BLaER1 treated with 17β-estradiol and CSF1 and Interleukin-3, amounts not matched to agents 10 nM and 100 nM (cell line): ENCODE measurements at regions not wholly inside any gene's neighbourhood (a gene's known extent, or its start where the extent isn't known, plus 50 kb on each side); places are given as distances from the start of the nearest gene placed in this dataset.
A peak's percentile ranks its signal among the peaks of the same experiment; 100 is the strongest.

ENCODE experiments used
- H3K27ac ChIP-seq, 11 experiments: shearing (Covaris generic); formaldehyde crosslinking; 2 replicates each; pipeline ENCODE4 v1.8.1; 2022
- H3K27me3 ChIP-seq, 11 experiments: shearing (Covaris generic); formaldehyde crosslinking; 2 replicates each; pipeline ENCODE4 v1.8.1; 2022
- H3K36me3 ChIP-seq, 11 experiments: shearing (Covaris generic); formaldehyde crosslinking; 2 replicates each; pipeline ENCODE4 v1.8.1; 2022
- H3K4me1 ChIP-seq, 10 experiments: shearing (Covaris generic); formaldehyde crosslinking; 2 replicates each; pipeline ENCODE4 v1.8.1; 2022
- H3K4me2 ChIP-seq, 11 experiments: shearing (Covaris generic); formaldehyde crosslinking; 2 replicates each; pipeline ENCODE4 v1.8.1; 2022
- H3K4me3 ChIP-seq, 10 experiments: shearing (Covaris generic); formaldehyde crosslinking; 2 replicates each; pipeline ENCODE4 v1.8.1; 2022
- H3K9ac ChIP-seq, 11 experiments: shearing (Covaris generic); formaldehyde crosslinking; 2 replicates each; pipeline ENCODE4 v1.8.1; 2022
- H3K9me3 ChIP-seq, 11 experiments: shearing (Covaris generic); formaldehyde crosslinking; replicated peaks in 1 of 11; 2 replicates each; pipeline ENCODE4 v1.8.1; 2022
- H4K20me1 ChIP-seq, 11 experiments: shearing (Covaris generic); formaldehyde crosslinking; 2 replicates each; pipeline ENCODE4 v1.8.1; 2022
- Cebpa-rat ChIP-seq, 11 experiments: shearing (Covaris generic); IDR thresholded peaks; 2 replicates each; pipeline ENCODE4 v1.8.1; 2022

GRCh38 chr22:44618400-44618799, 83.6 kb upstream of the PRR5 start:
- Histone ChIP-seq H3K36me3 (no peaks in the 10 kb centered on the region; a peak in 1 of 22 replicates), H3K4me1 (peaks cover 15 to 22% (median 17%) of the 10 kb centered on the region in 10 experiments; a peak in 19 of 20 replicates), H3K27ac (no peak overlapping the region), H3K4me3 (no peak overlapping the region), H3K9ac (no peak overlapping the region), H3K27me3 (peaks cover 0 to 12% (median 0%) of the 10 kb centered on the region in 11 experiments; a peak in 3 of 22 replicates), H3K4me2 (no peak overlapping the region), H4K20me1 (no peaks in the 10 kb centered on the region; a peak in 3 of 22 replicates), H3K9me3 (peaks cover 19 to 25% (median 23%) of the 10 kb centered on the region in 11 experiments)
- no peak for TF ChIP-seq Cebpa-rat (IDR thresholded peaks at IDR 0.05)

- peaks cover 15 to 22% (median 16%) of the 10 kb centered on the region in 10 experiments; a peak in 19 of 20 replicates for H3K4me1 ChIP-seq
- H3K27me3 ChIP-seq, result peaks cover 0 to 12% (median 0%) of the 10 kb centered on the region in 11 experiments; a peak in 3 of 22 replicates
- no peak overlapping the region for H3K9ac ChIP-seq
- no peak overlapping the region for H3K27ac ChIP-seq
- no peak overlapping the region for H3K4me3 ChIP-seq
- no peaks in the 10 kb centered on the region; a peak in 1 of 22 replicates for H3K36me3 ChIP-seq
- no peak for TF ChIP-seq Cebpa-rat (IDR thresholded peaks at IDR 0.05)
- no peaks in the 10 kb centered on the region; a peak in 3 of 22 replicates for H4K20me1 ChIP-seq
- peaks cover 25 to 30% (median 29%) of the 10 kb centered on the region in 11 experiments for H3K9me3 ChIP-seq
- H3K4me2 ChIP-seq, result no peak overlapping the region
Observed at GRCh38 chr22:44617828-44618227, 84.2 kb upstream of the PRR5 start.

- no peak overlapping the region for H3K9ac ChIP-seq
- peak overlapping the region in 3 of 11 experiments; percentile 9 to 41 (median 13); a peak in 4 of 22 replicates for H3K4me2 ChIP-seq
- peaks cover 0 to 12% (median 0%) of the 10 kb centered on the region in 11 experiments; a peak in 3 of 22 replicates for H3K27me3 ChIP-seq
- H3K27ac ChIP-seq, result no peak overlapping the region
- peaks cover 32 to 38% (median 37%) of the 10 kb centered on the region in 11 experiments for H3K9me3 ChIP-seq
- no peaks in the 10 kb centered on the region; a peak in 3 of 22 replicates for H4K20me1 ChIP-seq
- H3K4me3 ChIP-seq, result no peak overlapping the region
- H3K36me3 ChIP-seq, result no peaks in the 10 kb centered on the region; a peak in 1 of 22 replicates
- TF ChIP-seq Cebpa-rat (IDR thresholded peaks at IDR 0.05), result no peak
- peaks cover 15 to 22% (median 16%) of the 10 kb centered on the region in 10 experiments; a peak in 19 of 20 replicates for H3K4me1 ChIP-seq
Observed at GRCh38 chr22:44616882-44617655, 84.9 kb upstream of the PRR5 start.

GRCh38 chr22:44616461-44616860, 85.5 kb upstream of the PRR5 start:
- Histone ChIP-seq H3K9me3 (peaks cover 38 to 44% (median 43%) of the 10 kb centered on the region in 11 experiments), H3K36me3 (no peaks in the 10 kb centered on the region; a peak in 1 of 22 replicates), H3K27me3 (peaks cover 0 to 12% (median 0%) of the 10 kb centered on the region in 11 experiments; a peak in 3 of 22 replicates), H3K9ac (no peak overlapping the region), H3K27ac (no peak overlapping the region), H3K4me2 (no peak overlapping the region; a peak in 1 of 22 replicates), H3K4me1 (peaks cover 15 to 22% (median 16%) of the 10 kb centered on the region in 10 experiments; a peak in 19 of 20 replicates), H3K4me3 (no peak overlapping the region), H4K20me1 (no peaks in the 10 kb centered on the region; a peak in 3 of 22 replicates)
- no peak for TF ChIP-seq Cebpa-rat (IDR thresholded peaks at IDR 0.05)

GRCh38 chr22:44615602-44616180, 86.3 kb upstream of the PRR5 start:
- no peak overlapping the region for H3K4me3 ChIP-seq
- no peaks in the 10 kb centered on the region; a peak in 2 of 22 replicates for H4K20me1 ChIP-seq
- H3K9me3 ChIP-seq, result peaks cover 46 to 52% (median 50%) of the 10 kb centered on the region in 11 experiments
- H3K4me1 ChIP-seq, result peaks cover 12 to 20% (median 14%) of the 10 kb centered on the region in 10 experiments; a peak in 19 of 20 replicates
- no peak overlapping the region for H3K9ac ChIP-seq
- H3K36me3 ChIP-seq, result no peaks in the 10 kb centered on the region; a peak in 1 of 22 replicates
- no peak overlapping the region for H3K27ac ChIP-seq
- TF ChIP-seq Cebpa-rat (IDR thresholded peaks at IDR 0.05), result no peak
- H3K4me2 ChIP-seq, result no peak overlapping the region
- peaks cover 0 to 9% (median 0%) of the 10 kb centered on the region in 11 experiments; a peak in 3 of 22 replicates for H3K27me3 ChIP-seq

GRCh38 chr22:44615146-44615545, 86.9 kb upstream of the PRR5 start:
- H3K27me3 ChIP-seq, result peaks cover 0 to 4% (median 0%) of the 10 kb centered on the region in 11 experiments; a peak in 2 of 22 replicates
- H3K9ac ChIP-seq, result no peak overlapping the region
- H3K4me1 ChIP-seq, result peaks cover 6 to 14% (median 8%) of the 10 kb centered on the region in 10 experiments; a peak in 19 of 20 replicates
- H3K4me2 ChIP-seq, result no peak overlapping the region
- H3K9me3 ChIP-seq, result peaks cover 51 to 57% (median 56%) of the 10 kb centered on the region in 11 experiments
- H3K27ac ChIP-seq, result no peak overlapping the region
- no peak overlapping the region for H3K4me3 ChIP-seq
- H3K36me3 ChIP-seq, result no peaks in the 10 kb centered on the region; a peak in 1 of 22 replicates
- no peaks in the 10 kb centered on the region for H4K20me1 ChIP-seq
- no peak for TF ChIP-seq Cebpa-rat (IDR thresholded peaks at IDR 0.05)

- Histone ChIP-seq H3K4me1 (peaks cover 0 to 8% (median 0%) of the 10 kb centered on the region in 10 experiments; a peak in 5 of 20 replicates), H3K27me3 (no peaks in the 10 kb centered on the region)
- TF ChIP-seq Cebpa-rat (IDR thresholded peaks at IDR 0.05), result no peak
Observed at GRCh38 chr22:44613196-44613595, 88.8 kb upstream of the PRR5 start.

GRCh38 chr22:44611880-44612496, 90.0 kb upstream of the PRR5 start:
- Histone ChIP-seq H3K9ac (no peak overlapping the region), H3K9me3 (peaks cover 52 to 68% (median 62%) of the 10 kb centered on the region in 11 experiments), H3K27me3 (no peaks in the 10 kb centered on the region), H3K36me3 (no peaks in the 10 kb centered on the region; a peak in 1 of 22 replicates), H3K4me1 (peaks cover 0 to 4% (median 0%) of the 10 kb centered on the region in 10 experiments; a peak in 5 of 20 replicates), H3K27ac (no peak overlapping the region), H4K20me1 (no peaks in the 10 kb centered on the region; a peak in 1 of 22 replicates), H3K4me2 (no peak overlapping the region), H3K4me3 (no peak overlapping the region)
- TF ChIP-seq Cebpa-rat (IDR thresholded peaks at IDR 0.05), result no peak

More at GRCh38 chr22:44613196-44613595, 88.8 kb upstream of the PRR5 start:
- Histone ChIP-seq H3K4me3 (no peak overlapping the region), H3K36me3 (no peaks in the 10 kb centered on the region; a peak in 1 of 22 replicates), H4K20me1 (no peaks in the 10 kb centered on the region), H3K9me3 (peaks cover 52 to 68% (median 62%) of the 10 kb centered on the region in 11 experiments), H3K27ac (no peak overlapping the region), H3K9ac (no peak overlapping the region), H3K4me2 (no peak overlapping the region)
